ENCODE measurements at regions not wholly inside any gene's neighbourhood (a gene's known extent, or its start where the extent isn't known, plus 50 kb on each side); places are given as distances from the start of the nearest gene placed in this dataset.

DNA sequence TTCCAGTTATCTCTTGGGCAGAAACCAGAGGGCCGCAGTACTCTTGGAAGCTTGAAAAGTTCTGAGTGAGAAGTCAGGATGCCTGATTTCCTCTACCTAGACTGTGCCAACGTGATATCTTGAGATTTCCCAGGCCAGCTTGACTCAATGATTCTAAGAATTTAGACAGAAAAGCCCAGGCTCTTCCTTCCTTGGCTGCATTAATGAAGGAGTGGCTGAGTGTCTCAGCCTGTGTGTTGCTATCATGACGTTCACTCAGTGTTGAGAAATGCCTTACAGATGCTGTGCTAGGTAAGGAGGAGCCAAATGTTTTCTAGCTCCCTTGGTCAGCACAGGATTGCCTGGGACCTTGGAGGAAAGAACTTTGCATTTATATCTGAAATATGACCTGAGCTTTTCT is 454.1 kb upstream of the USP24 start (continued):
- TF ChIP-seq ZFP91 (CRISPR knock-in tag; IDR thresholded peaks at IDR 0.05; ENCODE audit: borderline replicate concordance) = no peak
- no peak for TF ChIP-seq EED (CRISPR knock-in tag; IDR thresholded peaks at IDR 0.05)
- no peak for TF ChIP-seq BCL3 (CRISPR knock-in tag; IDR thresholded peaks at IDR 0.05)
- TF ChIP-seq ETV5 (CRISPR knock-in tag; IDR thresholded peaks at IDR 0.05; ENCODE audit: borderline replicate concordance) = no peak
- TF ChIP-seq NCOA2 (CRISPR knock-in tag; IDR thresholded peaks at IDR 0.05) = no peak
- no peak for TF ChIP-seq ZBTB8A (CRISPR knock-in tag; IDR thresholded peaks at IDR 0.05; ENCODE audit: borderline replicate concordance, low read depth)
- TF ChIP-seq GATAD2A (CRISPR knock-in tag; IDR thresholded peaks at IDR 0.05) = no peak
- TF ChIP-seq JDP2 (CRISPR knock-in tag; IDR thresholded peaks at IDR 0.05; ENCODE audit: borderline replicate concordance) = no peak
- TF ChIP-seq KDM1A (CRISPR knock-in tag; IDR thresholded peaks at IDR 0.05) = no peak
- no peak for TF ChIP-seq TOPORS (CRISPR knock-in tag; IDR thresholded peaks at IDR 0.05)

- no peak for DNase-seq (ENCODE audit: low spot score)
- in situ Hi-C loops (cut with HindIII; ENCODE audit: extremely low pct_ligation_motif_present, low pct_unique_long_range_greater_than_20kb) (no loop called here), intact Hi-C loops (cut with micrococcal nuclease; ENCODE audit: unreplicated experiment) (no loop called here)
- BruUV-seq (replicated peaks) = no TSS peak
- no peak overlapping the region for H3K27ac ChIP-seq (ENCODE audit: extremely low read length, insufficient read depth, low read length)
- H3K4me2 ChIP-seq (ENCODE audit: low read depth, low read length) = no peak overlapping the region
- ChIA-PET CTCF (ENCODE audit: low intra/inter-chr PET ratio, low total read pairs) (no interaction called here), POLR2A (no interaction called here)
- WGBS (ENCODE audit: low lambda C conversion rate) = 41% methylated on average over 3 of the region's 3 CpGs
- H3K9me3 ChIP-seq (ENCODE audit: low read length) = peaks cover 3% of the 10 kb centered on the region
- no peak overlapping the region for H3K9ac ChIP-seq (ENCODE audit: insufficient read depth, low read depth, low read length)
- no peak overlapping the region for H3K4me3 ChIP-seq (replicated peaks in 1 of 3; ENCODE audit: insufficient read depth in 1 of 3, low read depth in 2 of 3, low read length in 3 of 3)
- no peak for ATAC-seq
- H3K36me3 ChIP-seq (replicated peaks in 1 of 2; ENCODE audit: control insufficient read depth in 1 of 2, insufficient read depth in 2 of 2, low read length in 2 of 2) = no peaks in the 10 kb centered on the region
- H3K79me2 ChIP-seq (ENCODE audit: insufficient read depth, low read length) = no peaks in the 10 kb centered on the region
- no peak overlapping the region for H2AFZ ChIP-seq (ENCODE audit: low read length)
- no peaks in the 10 kb centered on the region for H4K20me1 ChIP-seq (ENCODE audit: insufficient read depth, low read length)
- no peaks in the 10 kb centered on the region; a peak in 1 of 5 replicates for H3K27me3 ChIP-seq (ENCODE audit: control insufficient read depth in 1 of 2, insufficient read depth in 2 of 2, low read length in 2 of 2)
- FAIRE-seq = no peak
- no peak for TF ChIP-seq CEBPB (IDR thresholded peaks at IDR 0.05; ENCODE audit: borderline replicate concordance, low read depth, low read length)
- TF ChIP-seq NR2F1 (CRISPR knock-in tag; IDR thresholded peaks at IDR 0.05) = no peak
- TF ChIP-seq, protein P1, sequence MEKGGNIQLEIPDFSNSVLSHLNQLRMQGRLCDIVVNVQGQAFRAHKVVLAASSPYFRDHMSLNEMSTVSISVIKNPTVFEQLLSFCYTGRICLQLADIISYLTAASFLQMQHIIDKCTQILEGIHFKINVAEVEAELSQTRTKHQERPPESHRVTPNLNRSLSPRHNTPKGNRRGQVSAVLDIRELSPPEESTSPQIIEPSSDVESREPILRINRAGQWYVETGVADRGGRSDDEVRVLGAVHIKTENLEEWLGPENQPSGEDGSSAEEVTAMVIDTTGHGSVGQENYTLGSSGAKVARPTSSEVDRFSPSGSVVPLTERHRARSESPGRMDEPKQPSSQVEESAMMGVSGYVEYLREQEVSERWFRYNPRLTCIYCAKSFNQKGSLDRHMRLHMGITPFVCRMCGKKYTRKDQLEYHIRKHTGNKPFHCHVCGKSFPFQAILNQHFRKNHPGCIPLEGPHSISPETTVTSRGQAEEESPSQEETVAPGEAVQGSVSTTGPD (CRISPR knock-in tag; IDR thresholded peaks at IDR 0.05) = no peak
- TF ChIP-seq, protein P2, sequence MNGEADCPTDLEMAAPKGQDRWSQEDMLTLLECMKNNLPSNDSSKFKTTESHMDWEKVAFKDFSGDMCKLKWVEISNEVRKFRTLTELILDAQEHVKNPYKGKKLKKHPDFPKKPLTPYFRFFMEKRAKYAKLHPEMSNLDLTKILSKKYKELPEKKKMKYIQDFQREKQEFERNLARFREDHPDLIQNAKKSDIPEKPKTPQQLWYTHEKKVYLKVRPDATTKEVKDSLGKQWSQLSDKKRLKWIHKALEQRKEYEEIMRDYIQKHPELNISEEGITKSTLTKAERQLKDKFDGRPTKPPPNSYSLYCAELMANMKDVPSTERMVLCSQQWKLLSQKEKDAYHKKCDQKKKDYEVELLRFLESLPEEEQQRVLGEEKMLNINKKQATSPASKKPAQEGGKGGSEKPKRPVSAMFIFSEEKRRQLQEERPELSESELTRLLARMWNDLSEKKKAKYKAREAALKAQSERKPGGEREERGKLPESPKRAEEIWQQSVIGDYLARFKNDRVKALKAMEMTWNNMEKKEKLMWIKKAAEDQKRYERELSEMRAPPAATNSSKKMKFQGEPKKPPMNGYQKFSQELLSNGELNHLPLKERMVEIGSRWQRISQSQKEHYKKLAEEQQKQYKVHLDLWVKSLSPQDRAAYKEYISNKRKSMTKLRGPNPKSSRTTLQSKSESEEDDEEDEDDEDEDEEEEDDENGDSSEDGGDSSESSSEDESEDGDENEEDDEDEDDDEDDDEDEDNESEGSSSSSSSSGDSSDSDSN (CRISPR knock-in tag; IDR thresholded peaks at IDR 0.05) = no peak
- TF ChIP-seq ZNF773 (CRISPR knock-in tag; IDR thresholded peaks at IDR 0.05; ENCODE audit: borderline replicate concordance) = no peak
- H3K4me1 ChIP-seq (ENCODE audit: insufficient read depth, low read length) = 0 out of 2 replicates have a peak, but pooled peaks cover 6% of the 10 kb centered on the region
Observed at GRCh38 chr1:55662875-55663274, 447.7 kb upstream of the USP24 start.
